ENCODE measurements at regions not wholly inside any gene's neighbourhood (a gene's known extent, or its start where the extent isn't known, plus 50 kb on each side); places are given as distances from the start of the nearest gene placed in this dataset.

DNA sequence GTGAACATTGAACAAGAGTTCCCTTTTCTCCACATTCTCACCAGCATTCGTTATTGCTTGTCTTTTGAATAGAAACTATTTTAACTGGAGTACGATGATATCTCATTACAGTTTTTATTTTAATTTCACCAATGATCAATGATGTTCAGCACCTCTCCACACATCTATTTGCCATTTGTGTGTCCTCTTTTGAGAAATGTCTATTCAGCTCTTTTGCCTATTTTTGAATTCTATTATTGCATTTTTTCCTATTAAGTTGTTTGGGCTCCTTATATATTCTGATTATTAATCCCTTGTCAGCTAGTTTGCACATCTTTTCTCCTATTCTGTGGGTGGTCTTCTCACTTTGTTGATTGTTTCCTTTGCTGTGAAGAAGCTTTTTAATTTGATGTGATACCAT is 241.1 kb upstream of the CTBP2 start:
- H3K18ac ChIP-seq (ENCODE audit: low read length), result no peak overlapping the region
- H3K27me3 ChIP-seq (ENCODE audit: insufficient read depth, low read length), result no peaks in the 10 kb centered on the region
- no peak overlapping the region for H3K14ac ChIP-seq (ENCODE audit: low read length)
- no peaks in the 10 kb centered on the region for H3K4me1 ChIP-seq (ENCODE audit: control insufficient read depth in 1 of 2, insufficient read depth in 2 of 2, low read length in 2 of 2)
- H3K9ac ChIP-seq (ENCODE audit: low read length), result no peak overlapping the region
- no peak overlapping the region for H2BK120ac ChIP-seq (ENCODE audit: insufficient read depth, low read length, poor library complexity)
- no peak overlapping the region for H4K8ac ChIP-seq (ENCODE audit: low read depth, low read length)
- no peak overlapping the region for H2AK5ac ChIP-seq (ENCODE audit: low read length)
- no peak overlapping the region for H3K4me3 ChIP-seq (ENCODE audit: low read depth, low read length)
- H3K79me1 ChIP-seq (ENCODE audit: low read length), result no peaks in the 10 kb centered on the region
- no peak overlapping the region for H3K4me2 ChIP-seq (ENCODE audit: low read length)
- H3K36me3 ChIP-seq (ENCODE audit: control insufficient read depth in 1 of 2, insufficient read depth in 2 of 2, low read length in 2 of 2), result no peaks in the 10 kb centered on the region
- no peak overlapping the region for H2BK12ac ChIP-seq (ENCODE audit: low read length)
- H3K23ac ChIP-seq (ENCODE audit: low read length), result no peak overlapping the region
- no peak overlapping the region for H4K91ac ChIP-seq (ENCODE audit: low read depth, low read length)
- H3K79me2 ChIP-seq (ENCODE audit: control insufficient read depth, insufficient read depth, low read length, poor library complexity), result no peaks in the 10 kb centered on the region
- no peak overlapping the region for H2AFZ ChIP-seq (ENCODE audit: insufficient read depth, low read length, poor library complexity)
- DNase-seq, result no peak
- no peak overlapping the region for H3K4ac ChIP-seq (ENCODE audit: low read depth, low read length)
- H3K9me3 ChIP-seq (ENCODE audit: insufficient read depth, low read depth, low read length), result no peaks in the 10 kb centered on the region
- H3K27ac ChIP-seq (ENCODE audit: low read depth, low read length), result no peak overlapping the region
- no peak overlapping the region for H4K12ac ChIP-seq (ENCODE audit: low read depth, low read length)
- no CpG with 5 or more reads among the region's 2 CpGs for WGBS (ENCODE audit: extremely low coverage, insufficient coverage, insufficient read length)
- no peak overlapping the region for H2BK5ac ChIP-seq (ENCODE audit: low read depth, low read length, poor library complexity)

DNA sequence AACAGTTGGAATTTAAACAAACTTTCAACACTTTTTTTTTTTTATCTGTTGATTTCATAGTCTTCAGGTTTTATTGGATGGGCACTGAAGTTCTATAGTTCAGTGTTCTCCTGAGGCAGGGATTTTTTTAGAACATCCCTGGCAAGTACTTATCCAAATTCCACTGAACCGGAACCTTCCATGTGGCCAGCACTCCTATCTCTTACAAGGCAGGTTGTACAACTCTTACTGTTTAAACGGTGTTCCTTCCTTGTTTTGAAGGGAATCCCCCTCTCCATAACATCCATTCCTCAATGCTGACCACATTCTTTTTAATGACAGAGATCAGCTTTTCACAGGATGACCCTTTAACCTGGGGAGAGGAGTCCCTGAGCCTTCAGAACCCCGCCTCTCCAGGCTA is 238.9 kb upstream of the CTBP2 start:
- H2BK12ac ChIP-seq (ENCODE audit: low read length), result no peak overlapping the region
- WGBS (ENCODE audit: extremely low coverage, insufficient coverage, insufficient read length), result no CpG with 5 or more reads among the region's 3 CpGs
- H2AK5ac ChIP-seq (ENCODE audit: low read length), result no peak overlapping the region
- no peak for DNase-seq
- no peak overlapping the region for H3K27ac ChIP-seq (ENCODE audit: low read depth, low read length)
- H3K79me2 ChIP-seq (ENCODE audit: control insufficient read depth, insufficient read depth, low read length, poor library complexity), result no peaks in the 10 kb centered on the region
- no peak overlapping the region for H3K4ac ChIP-seq (ENCODE audit: low read depth, low read length)
- no peak overlapping the region for H3K23ac ChIP-seq (ENCODE audit: low read length)
- H3K18ac ChIP-seq (ENCODE audit: low read length), result no peak overlapping the region
- no peak overlapping the region for H4K12ac ChIP-seq (ENCODE audit: low read depth, low read length)
- no peak overlapping the region for H3K4me2 ChIP-seq (ENCODE audit: low read length)
- no peak overlapping the region for H3K4me3 ChIP-seq (ENCODE audit: low read depth, low read length)
- no peaks in the 10 kb centered on the region for H3K79me1 ChIP-seq (ENCODE audit: low read length)
- H2BK5ac ChIP-seq (ENCODE audit: low read depth, low read length, poor library complexity), result no peak overlapping the region
- H3K9me3 ChIP-seq (ENCODE audit: insufficient read depth, low read depth, low read length), result no peaks in the 10 kb centered on the region
- H3K9ac ChIP-seq (ENCODE audit: low read length), result no peak overlapping the region
- no peak overlapping the region for H2BK120ac ChIP-seq (ENCODE audit: insufficient read depth, low read length, poor library complexity)
- H3K36me3 ChIP-seq (ENCODE audit: control insufficient read depth in 1 of 2, insufficient read depth in 2 of 2, low read length in 2 of 2), result no peaks in the 10 kb centered on the region
- H4K8ac ChIP-seq (ENCODE audit: low read depth, low read length), result no peak overlapping the region
- no peak overlapping the region for H2AFZ ChIP-seq (ENCODE audit: insufficient read depth, low read length, poor library complexity)
- no peaks in the 10 kb centered on the region for H3K4me1 ChIP-seq (ENCODE audit: control insufficient read depth in 1 of 2, insufficient read depth in 2 of 2, low read length in 2 of 2)
- no peak overlapping the region for H4K91ac ChIP-seq (ENCODE audit: low read depth, low read length)
- no peak overlapping the region for H3K14ac ChIP-seq (ENCODE audit: low read length)
- H3K27me3 ChIP-seq (ENCODE audit: insufficient read depth, low read length), result no peaks in the 10 kb centered on the region

DNA sequence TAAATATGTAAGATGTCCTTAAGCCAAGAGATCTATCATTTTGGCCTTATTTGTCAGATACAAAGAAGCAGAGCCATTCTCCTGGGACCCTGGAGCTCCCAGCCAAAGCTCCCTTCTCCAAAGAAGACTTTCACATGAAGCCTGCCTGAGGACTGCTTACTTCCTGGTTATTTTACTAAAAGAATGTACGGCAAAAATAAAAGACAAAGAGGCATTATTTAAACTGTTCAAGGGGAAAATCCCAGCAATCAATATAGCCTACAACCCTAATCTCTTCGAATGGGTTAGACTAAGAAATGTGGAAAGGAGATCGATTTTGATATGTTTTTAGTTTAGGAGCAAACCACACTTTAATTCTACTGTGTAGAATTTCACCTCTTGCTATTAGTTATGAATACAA is 237.9 kb upstream of the CTBP2 start:
- Histone ChIP-seq H4K12ac (ENCODE audit: low read depth, low read length) (no peak overlapping the region), H3K23ac (ENCODE audit: low read length) (no peak overlapping the region), H4K91ac (ENCODE audit: low read depth, low read length) (no peak overlapping the region), H2BK12ac (ENCODE audit: low read length) (no peak overlapping the region), H2BK5ac (ENCODE audit: low read depth, low read length, poor library complexity) (no peak overlapping the region), H4K8ac (ENCODE audit: low read depth, low read length) (no peak overlapping the region), H3K9ac (ENCODE audit: low read length) (no peak overlapping the region), H3K79me1 (ENCODE audit: low read length) (no peaks in the 10 kb centered on the region), H2AK5ac (ENCODE audit: low read length) (no peak overlapping the region), H3K4me2 (ENCODE audit: low read length) (no peak overlapping the region), H3K4ac (ENCODE audit: low read depth, low read length) (no peak overlapping the region), H2AFZ (ENCODE audit: insufficient read depth, low read length, poor library complexity) (no peak overlapping the region), H3K79me2 (ENCODE audit: control insufficient read depth, insufficient read depth, low read length, poor library complexity) (no peaks in the 10 kb centered on the region), H3K27ac (ENCODE audit: low read depth, low read length) (no peak overlapping the region), H3K9me3 (ENCODE audit: insufficient read depth, low read depth, low read length) (no peaks in the 10 kb centered on the region), H3K4me1 (ENCODE audit: control insufficient read depth in 1 of 2, insufficient read depth in 2 of 2, low read length in 2 of 2) (no peaks in the 10 kb centered on the region), H3K18ac (ENCODE audit: low read length) (no peak overlapping the region), H3K36me3 (ENCODE audit: control insufficient read depth in 1 of 2, insufficient read depth in 2 of 2, low read length in 2 of 2) (no peaks in the 10 kb centered on the region), H2BK120ac (ENCODE audit: insufficient read depth, low read length, poor library complexity) (no peak overlapping the region), H3K4me3 (ENCODE audit: low read depth, low read length) (no peak overlapping the region), H3K27me3 (ENCODE audit: insufficient read depth, low read length) (no peaks in the 10 kb centered on the region), H3K14ac (ENCODE audit: low read length) (no peak overlapping the region)
- DNase-seq, result no peak
- no CpG with 5 or more reads among the region's 3 CpGs for WGBS (ENCODE audit: extremely low coverage, insufficient coverage, insufficient read length)

DNA sequence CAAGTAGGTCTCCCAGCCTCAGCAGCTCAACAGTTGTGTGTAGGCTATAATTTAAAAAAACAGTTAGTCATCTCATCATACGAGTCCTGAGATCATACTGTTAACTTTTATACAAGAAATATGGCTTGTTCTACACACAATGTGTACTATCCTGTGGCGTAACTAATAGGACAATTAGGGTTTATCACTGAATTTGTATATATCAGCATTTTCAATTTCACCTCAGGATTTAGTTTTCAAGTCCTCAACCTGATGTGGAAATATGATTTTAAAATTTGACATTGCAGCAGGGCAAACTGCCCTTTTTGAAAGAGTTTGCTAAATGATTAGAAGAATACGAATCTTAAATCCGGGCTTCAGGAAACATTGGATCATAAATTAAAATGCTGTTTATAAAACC is 237.2 kb upstream of the CTBP2 start:
- Histone ChIP-seq H4K8ac (ENCODE audit: low read depth, low read length) (no peak overlapping the region), H2BK5ac (ENCODE audit: low read depth, low read length, poor library complexity) (no peak overlapping the region), H3K18ac (ENCODE audit: low read length) (no peak overlapping the region), H3K79me2 (ENCODE audit: control insufficient read depth, insufficient read depth, low read length, poor library complexity) (no peaks in the 10 kb centered on the region), H4K91ac (ENCODE audit: low read depth, low read length) (no peak overlapping the region), H3K14ac (ENCODE audit: low read length) (no peak overlapping the region), H3K4me3 (ENCODE audit: low read depth, low read length) (no peak overlapping the region), H3K27me3 (ENCODE audit: insufficient read depth, low read length) (no peaks in the 10 kb centered on the region), H3K4me1 (ENCODE audit: control insufficient read depth in 1 of 2, insufficient read depth in 2 of 2, low read length in 2 of 2) (no peaks in the 10 kb centered on the region), H3K4me2 (ENCODE audit: low read length) (no peak overlapping the region), H3K36me3 (ENCODE audit: control insufficient read depth in 1 of 2, insufficient read depth in 2 of 2, low read length in 2 of 2) (no peaks in the 10 kb centered on the region), H3K23ac (ENCODE audit: low read length) (no peak overlapping the region), H2BK120ac (ENCODE audit: insufficient read depth, low read length, poor library complexity) (no peak overlapping the region), H2AFZ (ENCODE audit: insufficient read depth, low read length, poor library complexity) (no peak overlapping the region), H3K79me1 (ENCODE audit: low read length) (no peaks in the 10 kb centered on the region), H4K12ac (ENCODE audit: low read depth, low read length) (no peak overlapping the region), H2BK12ac (ENCODE audit: low read length) (no peak overlapping the region), H3K4ac (ENCODE audit: low read depth, low read length) (no peak overlapping the region), H3K9me3 (ENCODE audit: insufficient read depth, low read depth, low read length) (no peaks in the 10 kb centered on the region), H3K27ac (ENCODE audit: low read depth, low read length) (no peak overlapping the region), H3K9ac (ENCODE audit: low read length) (no peak overlapping the region), H2AK5ac (ENCODE audit: low read length) (no peak overlapping the region)
- no peak for DNase-seq
- no CpG with 5 or more reads among the region's 4 CpGs for WGBS (ENCODE audit: extremely low coverage, insufficient coverage, insufficient read length)

DNA sequence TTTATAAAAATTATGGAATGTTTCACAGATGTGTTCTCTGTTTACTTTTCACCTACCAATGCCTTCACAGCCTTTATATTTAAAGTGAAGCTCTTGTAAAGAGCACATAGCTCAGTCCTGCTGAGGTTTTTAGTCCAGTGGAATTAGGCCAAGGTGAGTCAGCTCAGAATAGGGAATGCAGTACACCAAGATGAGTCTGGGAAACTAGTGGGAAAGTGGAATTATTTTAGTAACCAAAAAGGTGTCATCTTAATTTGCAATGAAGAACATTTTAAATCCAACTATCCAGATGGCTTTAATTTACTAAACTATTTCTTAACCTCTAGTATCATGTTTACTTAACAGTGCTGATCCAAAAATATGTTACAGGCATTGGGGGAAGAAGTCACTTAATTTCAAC is 236.3 kb upstream of the CTBP2 start:
- H3K79me1 ChIP-seq (ENCODE audit: low read length), result no peaks in the 10 kb centered on the region
- no peak overlapping the region for H4K8ac ChIP-seq (ENCODE audit: low read depth, low read length)
- no peak overlapping the region for H2AFZ ChIP-seq (ENCODE audit: insufficient read depth, low read length, poor library complexity)
- no peaks in the 10 kb centered on the region for H3K9me3 ChIP-seq (ENCODE audit: insufficient read depth, low read depth, low read length)
- no peak overlapping the region for H3K4ac ChIP-seq (ENCODE audit: low read depth, low read length)
- H3K4me2 ChIP-seq (ENCODE audit: low read length), result no peak overlapping the region
- H3K79me2 ChIP-seq (ENCODE audit: control insufficient read depth, insufficient read depth, low read length, poor library complexity), result no peaks in the 10 kb centered on the region
- H3K23ac ChIP-seq (ENCODE audit: low read length), result no peak overlapping the region
- H2BK12ac ChIP-seq (ENCODE audit: low read length), result no peak overlapping the region
- no peak overlapping the region for H2BK5ac ChIP-seq (ENCODE audit: low read depth, low read length, poor library complexity)
- H3K14ac ChIP-seq (ENCODE audit: low read length), result no peak overlapping the region
- H2BK120ac ChIP-seq (ENCODE audit: insufficient read depth, low read length, poor library complexity), result no peak overlapping the region
- H2AK5ac ChIP-seq (ENCODE audit: low read length), result no peak overlapping the region
- H3K4me1 ChIP-seq (ENCODE audit: control insufficient read depth in 1 of 2, insufficient read depth in 2 of 2, low read length in 2 of 2), result no peaks in the 10 kb centered on the region
- H3K18ac ChIP-seq (ENCODE audit: low read length), result no peak overlapping the region
- H3K4me3 ChIP-seq (ENCODE audit: low read depth, low read length), result no peak overlapping the region
- H3K27ac ChIP-seq (ENCODE audit: low read depth, low read length), result no peak overlapping the region
- H3K27me3 ChIP-seq (ENCODE audit: insufficient read depth, low read length), result no peaks in the 10 kb centered on the region
- no peak overlapping the region for H4K91ac ChIP-seq (ENCODE audit: low read depth, low read length)
- H4K12ac ChIP-seq (ENCODE audit: low read depth, low read length), result no peak overlapping the region
- no peak overlapping the region for H3K9ac ChIP-seq (ENCODE audit: low read length)
- no peaks in the 10 kb centered on the region for H3K36me3 ChIP-seq (ENCODE audit: control insufficient read depth in 1 of 2, insufficient read depth in 2 of 2, low read length in 2 of 2)
- DNase-seq, result no peak
